ENCODE measurements at regions not wholly inside any gene's neighbourhood (a gene's known extent, or its start where the extent isn't known, plus 50 kb on each side); places are given as distances from the start of the nearest gene placed in this dataset.

- Histone ChIP-seq H3K4me3 (no peak overlapping the region), H3K27me3 (replicated peaks; ENCODE audit: insufficient read depth) (no peaks in the 10 kb centered on the region), H3K4me1 (ENCODE audit: control insufficient read depth in 1 of 2, low read depth in 2 of 2) (no peaks in the 10 kb centered on the region), H3K36me3 (no peaks in the 10 kb centered on the region), H3K9me3 (no peaks in the 10 kb centered on the region), H3K27ac (no peak overlapping the region)
- ATAC-seq (ENCODE audit: insufficient number of reproducible peaks, low FRiP score, low read depth): no peak
- TF ChIP-seq CTCF (IDR thresholded peaks at IDR 0.05): no peak
- DNase-seq (ENCODE audit: low spot score): no peak
These were observed 244.4 kb downstream of the LRRIQ3 start for GRCh38 chr1:73953586-73953985.

- no peaks in the 10 kb centered on the region for H3K27me3 ChIP-seq (replicated peaks; ENCODE audit: insufficient read depth)
- no peaks in the 10 kb centered on the region for H3K36me3 ChIP-seq
- ATAC-seq (ENCODE audit: insufficient number of reproducible peaks, low FRiP score, low read depth): no peak
- no peak overlapping the region for H3K4me3 ChIP-seq
- no peak for TF ChIP-seq CTCF (IDR thresholded peaks at IDR 0.05)
- DNase-seq (ENCODE audit: low spot score): no peak
- H3K27ac ChIP-seq: no peak overlapping the region
- no peaks in the 10 kb centered on the region for H3K9me3 ChIP-seq
- H3K4me1 ChIP-seq (ENCODE audit: control insufficient read depth in 1 of 2, low read depth in 2 of 2): no peaks in the 10 kb centered on the region
These were observed 244.8 kb downstream of the LRRIQ3 start for GRCh38 chr1:73953186-73953585.

GRCh38 chr1:73948055-73948454 is 249.9 kb downstream of the LRRIQ3 start:
- no peak for ATAC-seq (ENCODE audit: insufficient number of reproducible peaks, low FRiP score, low read depth)
- H3K36me3 ChIP-seq: no peaks in the 10 kb centered on the region
- no peak overlapping the region for H3K27ac ChIP-seq
- no peak for TF ChIP-seq CTCF (IDR thresholded peaks at IDR 0.05)
- no peaks in the 10 kb centered on the region for H3K9me3 ChIP-seq
- no peak overlapping the region for H3K4me3 ChIP-seq
- no peaks in the 10 kb centered on the region for H3K27me3 ChIP-seq (replicated peaks; ENCODE audit: insufficient read depth)
- DNase-seq (ENCODE audit: low spot score): no peak
- no peaks in the 10 kb centered on the region for H3K4me1 ChIP-seq (ENCODE audit: control insufficient read depth in 1 of 2, low read depth in 2 of 2)

GRCh38 chr1:73947009-73947408 is 251.0 kb downstream of the LRRIQ3 start:
- Histone ChIP-seq H3K27me3 (replicated peaks; ENCODE audit: insufficient read depth) (no peaks in the 10 kb centered on the region), H3K27ac (no peak overlapping the region), H3K36me3 (no peaks in the 10 kb centered on the region), H3K4me3 (no peak overlapping the region), H3K9me3 (no peaks in the 10 kb centered on the region), H3K4me1 (ENCODE audit: control insufficient read depth in 1 of 2, low read depth in 2 of 2) (no peaks in the 10 kb centered on the region)
- ATAC-seq (ENCODE audit: insufficient number of reproducible peaks, low FRiP score, low read depth) (no peak), DNase-seq (ENCODE audit: low spot score) (no peak)
- no peak for TF ChIP-seq CTCF (IDR thresholded peaks at IDR 0.05)

GRCh38 chr1:73943270-73943669 is 254.7 kb downstream of the LRRIQ3 start:
- DNase-seq (ENCODE audit: low spot score): no peak
- Histone ChIP-seq H3K9me3 (no peaks in the 10 kb centered on the region), H3K4me3 (no peak overlapping the region), H3K36me3 (no peaks in the 10 kb centered on the region), H3K4me1 (ENCODE audit: control insufficient read depth in 1 of 2, low read depth in 2 of 2) (no peaks in the 10 kb centered on the region), H3K27me3 (replicated peaks; ENCODE audit: insufficient read depth) (no peaks in the 10 kb centered on the region), H3K27ac (no peak overlapping the region)
- no peak for TF ChIP-seq CTCF (IDR thresholded peaks at IDR 0.05)
- no peak for ATAC-seq (ENCODE audit: insufficient number of reproducible peaks, low FRiP score, low read depth)

Data from thoracic aorta (tissue), 2 donors.